A549 (cell line): ENCODE measurements at regions not wholly inside any gene's neighbourhood (a gene's known extent, or its start where the extent isn't known, plus 50 kb on each side); places are given as distances from the start of the nearest gene placed in this dataset.

ENCODE experiments used
- ATAC-seq, 2 experiments: fragments of 200-7000 bp in 1 of 2; fragments of >200 bp in 1 of 2; cut with Nextera tagmentation in 1 of 2; cut with Tn5 transposase in 1 of 2; 3 replicates each; pipeline versions ENCODE4 v1.8.0 to v1.9.1; 2018 to 2020; ENCODE audit warnings: mild to moderate bottlenecking in 1 of 2, moderate library complexity in 1 of 2
- CTCF ChIA-PET: fragments of 300-600 bp; sonication (Branson Sonifier 250); formaldehyde crosslinking; extraction: SDS; loops from one replicate; lab custom pipeline; 2021; ENCODE audit warnings: antibody characterized with exemption, inconsistent platforms; lab: Yijun Ruan, JAX
- POLR2A ChIA-PET: fragments of 350-600 bp; formaldehyde crosslinking; extraction: SDS; loops from one replicate; lab custom pipeline; 2021; ENCODE audit warnings: antibody characterized with exemption, inconsistent platforms; lab: Yijun Ruan, JAX
- DNase-seq, 2 experiments: peaks; one replicate each; pipeline versions ENCODE4 v3.0.0 to v3.0.0-alpha.2; 2011 to 2016; ENCODE audit warnings: low read depth in 1 of 2, low spot score in 1 of 2
- FAIRE-seq: peaks from 2 replicates; lab custom pipeline; 2011; peaks lifted over from hg19 to GRCh38; lab: Jason Lieb, UNC
- H3K27ac ChIP-seq, 2 experiments: fragments of >200 bp; sonication (Bioruptor Twin); formaldehyde crosslinking; 3 replicates each; pipeline ENCODE4 v1.5.1; 2016 to 2017
- H3K4me1 ChIP-seq: fragments of >200 bp; sonication (Bioruptor Twin); formaldehyde crosslinking; 3 replicates; pipeline ENCODE4 v1.6.1; 2016
- H3K4me2 ChIP-seq: fragments of >200 bp; sonication (Bioruptor Twin); formaldehyde crosslinking; 3 replicates; pipeline ENCODE4 v1.6.1; 2016
- H3K4me3 ChIP-seq: fragments of >200 bp; sonication (Bioruptor Twin); formaldehyde crosslinking; 3 replicates; pipeline ENCODE4 v1.5.1; 2016
- H3K9me3 ChIP-seq: fragments of >200 bp; sonication (Bioruptor Twin); formaldehyde crosslinking; 3 replicates; pipeline ENCODE4 v1.6.1; 2016
- BCL3 ChIP-seq: fragments of >200 bp; sonication (Bioruptor Twin); formaldehyde crosslinking; IDR thresholded peaks from 3 replicates; pipeline ENCODE4 v1.6.1; 2016
- BHLHE40 ChIP-seq: IDR thresholded peaks from 2 replicates; pipeline ENCODE4 v1.6.1; 2012; ENCODE audit warnings: low read depth, low read length, inconsistent platforms
- CBX2 ChIP-seq: fragments of 200-600 bp; sonication (generic); IDR thresholded peaks from 2 replicates; pipeline ENCODE4 v1.6.1; 2016; ENCODE audit warnings: low read depth, mild to moderate bottlenecking, borderline replicate concordance
- CEBPB ChIP-seq, 2 experiments: fragments of >200 bp in 1 of 2; sonication (Bioruptor Twin) in 1 of 2; formaldehyde crosslinking in 1 of 2; IDR thresholded peaks; 2 replicates each; pipeline ENCODE4 v1.6.1; 2012 to 2016
- CTCF ChIP-seq: fragments of >200 bp; sonication (Bioruptor Twin); formaldehyde crosslinking; IDR thresholded peaks from 3 replicates; pipeline ENCODE4 v1.5.1; 2016
- E2F6 ChIP-seq: IDR thresholded peaks from 2 replicates; pipeline ENCODE4 v1.6.1; 2012; ENCODE audit warnings: low read depth, borderline replicate concordance
- ESRRA ChIP-seq: fragments of 150-350 bp; IDR thresholded peaks from 2 replicates; pipeline ENCODE4 v1.6.1; 2014; ENCODE audit warnings: mild to moderate bottlenecking, low read length, borderline replicate concordance
- FOSL2 ChIP-seq, 2 experiments: fragments of 450-650 bp in 1 of 2; fragments of >200 bp in 1 of 2; sonication (Bioruptor Twin) in 1 of 2; formaldehyde crosslinking; IDR thresholded peaks; 2 replicates each; pipeline versions ENCODE4 v1.5.0 to v1.6.1; 2016 to 2020; ENCODE audit warnings: mild to moderate bottlenecking in 1 of 2, moderate library complexity in 1 of 2
- FOXS1 ChIP-seq: fragments of 250-450 bp; sonication (Bioruptor Pico); IDR thresholded peaks from 2 replicates; pipeline ENCODE4 v1.5.0; 2020; ENCODE audit warnings: mild to moderate bottlenecking, moderate library complexity
- GATA3 ChIP-seq: IDR thresholded peaks from 2 replicates; pipeline ENCODE4 v1.6.1; 2012; ENCODE audit warnings: borderline replicate concordance
- HDAC2 ChIP-seq: fragments of 200-600 bp; sonication (generic); IDR thresholded peaks from 2 replicates; pipeline ENCODE4 v1.6.1; 2016
- HOXA7 ChIP-seq: fragments of 250-450 bp; sonication (Bioruptor Pico); IDR thresholded peaks from 2 replicates; pipeline ENCODE4 v1.5.0; 2020; ENCODE audit warnings: mild to moderate bottlenecking, moderate library complexity
- MAFK ChIP-seq: fragments of 450-650 bp; IDR thresholded peaks from 2 replicates; pipeline ENCODE4 v1.6.1; 2014; ENCODE audit not compliant: partially characterized antibody
- MAZ ChIP-seq: fragments of 150-350 bp; IDR thresholded peaks from 2 replicates; pipeline ENCODE4 v1.6.1; 2014; ENCODE audit warnings: antibody characterized with exemption, low read depth, low read length, borderline replicate concordance
- PHF8 ChIP-seq: fragments of 200-600 bp; sonication (generic); IDR thresholded peaks from 2 replicates; pipeline ENCODE4 v1.6.1; 2016; ENCODE audit warnings: low read depth, mild to moderate bottlenecking, antibody characterized with exemption, moderate library complexity, borderline replicate concordance
- POLR2A ChIP-seq: IDR thresholded peaks from 2 replicates; pipeline ENCODE4 v1.6.1; 2012; ENCODE audit warnings: mild to moderate bottlenecking, low read length
- SREBF2 ChIP-seq: fragments of 450-650 bp; IDR thresholded peaks from 2 replicates; pipeline ENCODE4 v1.6.1; 2014; ENCODE audit warnings: mild to moderate bottlenecking, moderate library complexity
- ZC3H11A ChIP-seq: fragments of 450-650 bp; IDR thresholded peaks from 2 replicates; pipeline ENCODE4 v1.6.1; 2014; ENCODE audit warnings: antibody characterized with exemption, mild to moderate bottlenecking
- ZFP36 ChIP-seq: fragments of 450-650 bp; IDR thresholded peaks from 2 replicates; pipeline ENCODE4 v1.6.1; 2014; ENCODE audit warnings: borderline replicate concordance; ENCODE audit not compliant: partially characterized antibody
- WGBS: methylation state at CpG from one replicate; pipeline ENCODE4 v1.1.6; 2017; ENCODE audit errors: missing lambda C conversion rate; 5-methylcytosine and 5-hydroxymethylcytosine counted together
- TF ChIP-seq, protein P1 (sequence below): fragments of >200 bp; sonication (Bioruptor Twin); formaldehyde crosslinking; IDR thresholded peaks from 2 replicates; pipeline ENCODE4 v1.6.1; 2016
- TF ChIP-seq, protein P2 (sequence below): IDR thresholded peaks from 2 replicates; pipeline ENCODE4 v1.6.1; 2012

- TF ChIP-seq SREBF2 (no peak), POLR2A (no peak), CTCF (no peak), E2F6 (no peak), HOXA7 (CRISPR knock-in tag) (no peak), CEBPB (IDR thresholded peaks at IDR 0.05) (no peak), CBX2 (no peak), BCL3 (no peak), FOXS1 (CRISPR knock-in tag) (no peak), MAFK (no peak), FOSL2 (IDR thresholded peaks at IDR 0.05) (no peak), FOSL2 (CRISPR knock-in tag; IDR thresholded peaks at IDR 0.05) (no peak), HDAC2 (no peak), GATA3 (no peak), ZC3H11A (no peak), ESRRA (no peak)
- TF ChIP-seq, protein P1, sequence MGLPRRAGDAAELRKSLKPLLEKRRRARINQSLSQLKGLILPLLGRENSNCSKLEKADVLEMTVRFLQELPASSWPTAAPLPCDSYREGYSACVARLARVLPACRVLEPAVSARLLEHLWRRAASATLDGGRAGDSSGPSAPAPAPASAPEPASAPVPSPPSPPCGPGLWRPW = no peak
- TF ChIP-seq, protein P2, sequence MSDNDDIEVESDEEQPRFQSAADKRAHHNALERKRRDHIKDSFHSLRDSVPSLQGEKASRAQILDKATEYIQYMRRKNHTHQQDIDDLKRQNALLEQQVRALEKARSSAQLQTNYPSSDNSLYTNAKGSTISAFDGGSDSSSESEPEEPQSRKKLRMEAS = no peak
- H3K27ac ChIP-seq = no peak overlapping the region
- no peaks in the 10 kb centered on the region for H3K9me3 ChIP-seq
- WGBS = 0% methylated on average over 1 of the region's 1 CpG
- no peak overlapping the region for H3K4me2 ChIP-seq
- POLR2A ChIA-PET = no interaction called here
- ATAC-seq (no peak), FAIRE-seq (no peak), DNase-seq (no peak)
- CTCF ChIA-PET = no interaction called here
- H3K4me1 ChIP-seq = no peaks in the 10 kb centered on the region
- no peak overlapping the region for H3K4me3 ChIP-seq
These were observed 377.1 kb upstream of the RORB start for GRCh38 chr9:74120061-74120460.

DNA sequence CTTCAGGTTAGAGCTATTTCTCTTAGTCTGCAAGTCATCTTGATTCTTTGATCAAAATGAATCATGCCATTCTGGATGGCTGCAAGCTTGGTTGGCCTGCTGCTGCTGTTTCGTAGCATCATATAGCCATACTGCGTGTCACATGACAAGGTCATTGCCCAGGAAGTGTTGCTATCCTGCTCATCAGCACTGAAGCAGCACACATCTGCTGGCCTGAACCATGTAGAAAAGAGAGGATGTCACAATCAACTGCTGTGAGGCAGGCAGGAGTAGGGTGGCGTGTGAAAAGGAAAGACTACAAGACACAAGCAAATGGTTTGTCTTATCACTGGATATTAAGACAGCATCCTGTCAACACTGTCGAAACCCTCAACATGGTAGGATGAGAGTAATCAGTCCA, 376.7 kb upstream of the RORB start:
- WGBS = 8% methylated on average over 4 of the region's 4 CpGs
- Histone ChIP-seq H3K4me3 (no peak overlapping the region), H3K4me1 (no peaks in the 10 kb centered on the region), H3K4me2 (no peak overlapping the region), H3K9me3 (no peaks in the 10 kb centered on the region), H3K27ac (no peak overlapping the region)
- TF ChIP-seq MAZ (no peak), ZFP36 (no peak)
- no peak for DNase-seq
- POLR2A ChIA-PET = no interaction called here
- ATAC-seq = no peak
- CTCF ChIA-PET = no interaction called here
- FAIRE-seq = no peak

DNA sequence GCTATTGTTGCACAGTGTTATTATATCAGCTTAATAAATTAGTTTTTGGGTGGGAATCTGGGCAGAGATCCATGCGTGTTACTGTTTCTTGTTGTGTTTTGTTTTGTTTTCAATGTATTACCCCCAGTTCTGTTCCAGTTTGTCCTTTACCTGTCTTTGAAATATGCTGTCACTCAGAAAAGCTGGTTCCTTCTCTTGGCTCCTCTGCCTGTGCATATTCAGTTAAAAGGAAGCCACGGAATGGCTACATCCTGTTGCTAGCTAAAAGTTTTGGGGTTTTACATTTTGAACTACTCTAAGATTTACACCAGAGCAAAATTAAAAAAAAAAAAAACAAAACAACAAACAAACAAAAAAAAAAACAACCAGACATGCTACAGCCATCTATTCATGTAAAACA, 374.9 kb upstream of the RORB start:
- ChIA-PET POLR2A (no interaction called here), CTCF (no interaction called here)
- TF ChIP-seq PHF8 (no peak), BHLHE40 (no peak)
- Histone ChIP-seq H3K27ac (no peak overlapping the region), H3K4me1 (no peaks in the 10 kb centered on the region), H3K4me3 (no peak overlapping the region), H3K9me3 (no peaks in the 10 kb centered on the region), H3K4me2 (no peak overlapping the region)
- ATAC-seq = no peak
- DNase-seq = no peak
- WGBS = 50% methylated on average over 2 of the region's 2 CpGs
- FAIRE-seq = no peak
